OCI-LY3 (cell line): ENCODE measurements at regions not wholly inside any gene's neighbourhood (a gene's known extent, or its start where the extent isn't known, plus 50 kb on each side); places are given as distances from the start of the nearest gene placed in this dataset.
A peak's percentile ranks its signal among the peaks of the same experiment; 100 is the strongest.

Experiments used
- H2AFZ ChIP-seq: fragments of 200-600, 300-600 bp; shearing (Covaris generic); 2 replicates; pipeline ENCODE4 v1.6.0; 2014; ENCODE audit warnings: antibody characterized with exemption, low read depth, low read length
- H3K27ac ChIP-seq: fragments of 200-600, 300-600 bp; sonication (generic); 2 replicates; pipeline ENCODE4 v1.5.1; 2014; ENCODE audit warnings: mild to moderate bottlenecking, low read length, moderate library complexity, mixed read lengths
- H3K27me3 ChIP-seq: fragments of 200-600, 300-600 bp; sonication (generic); 2 replicates; pipeline ENCODE4 v1.6.1; 2014; ENCODE audit warnings: low read depth, low read length, mixed read lengths
- H3K36me3 ChIP-seq: fragments of 200-600, 300-600 bp; sonication (generic); replicated peaks from 2 replicates; pipeline ENCODE3; 2014; ENCODE audit warnings: low read depth, low read length, mixed read lengths
- H3K4me1 ChIP-seq: fragments of 300-600, 200-600 bp; sonication (generic); 2 replicates; pipeline ENCODE4 v1.6.1; 2014; ENCODE audit warnings: low read length, mixed read lengths
- H3K4me2 ChIP-seq: fragments of 200-600, 300-600 bp; sonication (generic); 2 replicates; pipeline ENCODE4 v1.6.1; 2014; ENCODE audit warnings: low read length, mixed read lengths
- H3K4me3 ChIP-seq: fragments of 300-600, 200-600 bp; sonication (generic); 2 replicates; pipeline ENCODE4 v1.5.1; 2014; ENCODE audit warnings: antibody characterized with exemption, mild to moderate bottlenecking, low read length, moderate library complexity
- H3K79me2 ChIP-seq: fragments of 300-600, 200-600 bp; shearing (Covaris generic); 2 replicates; pipeline ENCODE4 v1.6.1; 2014; ENCODE audit warnings: mild to moderate bottlenecking, low read length, mixed read lengths
- H3K9ac ChIP-seq: fragments of 300-600, 200-600 bp; shearing (Covaris generic); 2 replicates; pipeline ENCODE4 v1.6.0; 2014; ENCODE audit warnings: mild to moderate bottlenecking, low read length, moderate library complexity
- H3K9me3 ChIP-seq: fragments of 200-600, 300-600 bp; shearing (Covaris generic); 2 replicates; pipeline ENCODE4 v1.6.1; 2014; ENCODE audit warnings: low read length, mixed read lengths; ENCODE audit not compliant: insufficient read depth
- H4K20me1 ChIP-seq: fragments of 200-600, 300-600 bp; sonication (generic); 2 replicates; pipeline ENCODE4 v1.6.1; 2016; ENCODE audit warnings: low read length, mixed read lengths; ENCODE audit not compliant: insufficient read depth
- CTCF ChIP-seq: fragments of 200-600, 300-600 bp; sonication (generic); IDR thresholded peaks from 2 replicates; pipeline ENCODE4 v1.5.1; 2014; ENCODE audit warnings: antibody characterized with exemption, low read length, low read depth
- EZH2phosphoT487 ChIP-seq: fragments of 200-600 bp; shearing (Covaris generic); IDR thresholded peaks from 2 replicates; pipeline ENCODE4 v1.6.1; 2018; ENCODE audit warnings: antibody characterized with exemption, mixed run types, low read depth

- Histone ChIP-seq H3K4me2 (peak overlapping the region; percentile 75), H2AFZ (no peak overlapping the region), H3K27ac (peak overlapping the region; percentile 98)
Measured at GRCh38 chr6:1481286-1481685, 91.9 kb downstream of the FOXF2 start.

GRCh38 chr6:1482381-1483166 lies 93.2 kb downstream of the FOXF2 start:
- H3K27me3 ChIP-seq = no peaks in the 10 kb centered on the region
- no peaks in the 10 kb centered on the region for H4K20me1 ChIP-seq
- TF ChIP-seq EZH2phosphoT487 = no peak
- H3K4me2 ChIP-seq = peak overlapping the region; percentile 75
- peak overlapping the region; percentile 51 for H3K4me3 ChIP-seq
- H3K79me2 ChIP-seq = no peaks in the 10 kb centered on the region
- H2AFZ ChIP-seq = peak overlapping the region; percentile 47
- peak overlapping the region; percentile 65; the same call in 1 of the 2 replicates for H3K9ac ChIP-seq
- H3K9me3 ChIP-seq = no peaks in the 10 kb centered on the region
- H3K27ac ChIP-seq = peak overlapping the region; percentile 98
- H3K4me1 ChIP-seq = peaks cover 54% of the 10 kb centered on the region
- H3K36me3 ChIP-seq = no peaks in the 10 kb centered on the region

More at GRCh38 chr6:1481286-1481685, 91.9 kb downstream of the FOXF2 start:
- Histone ChIP-seq H4K20me1 (no peaks in the 10 kb centered on the region), H3K9ac (peak overlapping the region; percentile 13; the same call in 1 of the 2 replicates), H3K4me1 (peaks cover 49% of the 10 kb centered on the region), H3K79me2 (no peaks in the 10 kb centered on the region), H3K27me3 (no peaks in the 10 kb centered on the region), H3K9me3 (no peaks in the 10 kb centered on the region), H3K4me3 (no peak overlapping the region), H3K36me3 (no peaks in the 10 kb centered on the region)
- TF ChIP-seq EZH2phosphoT487 (no peak), CTCF (no peak)

GRCh38 chr6:1485678-1486077 lies 96.3 kb downstream of the FOXF2 start:
- H3K9ac ChIP-seq = peak overlapping the region; percentile 39
- TF ChIP-seq EZH2phosphoT487 (no peak), CTCF (no peak)
- H4K20me1 ChIP-seq = no peaks in the 10 kb centered on the region
- no peaks in the 10 kb centered on the region for H3K9me3 ChIP-seq
- no peaks in the 10 kb centered on the region for H3K79me2 ChIP-seq
- H3K27me3 ChIP-seq = no peaks in the 10 kb centered on the region
- peak overlapping the region; percentile 45 for H3K4me3 ChIP-seq
- H3K4me1 ChIP-seq = peaks cover 52% of the 10 kb centered on the region
- peak overlapping the region; percentile 74 for H3K4me2 ChIP-seq
- peak overlapping the region; percentile 72 for H3K27ac ChIP-seq
- H3K36me3 ChIP-seq = no peaks in the 10 kb centered on the region
- H2AFZ ChIP-seq = no peak overlapping the region

- Histone ChIP-seq H3K79me2 (no peaks in the 10 kb centered on the region), H3K9ac (no peak overlapping the region), H2AFZ (no peak overlapping the region), H3K9me3 (no peaks in the 10 kb centered on the region), H3K4me3 (no peak overlapping the region), H3K36me3 (no peaks in the 10 kb centered on the region), H3K27me3 (no peaks in the 10 kb centered on the region), H3K4me2 (no peak overlapping the region), H3K27ac (no peak overlapping the region), H4K20me1 (no peaks in the 10 kb centered on the region), H3K4me1 (peaks cover 45% of the 10 kb centered on the region)
- TF ChIP-seq CTCF (no peak), EZH2phosphoT487 (no peak)
Measured at GRCh38 chr6:1486387-1486786, 97.0 kb downstream of the FOXF2 start.
